ENCODE measurements at regions not wholly inside any gene's neighbourhood (a gene's known extent, or its start where the extent isn't known, plus 50 kb on each side); places are given as distances from the start of the nearest gene placed in this dataset.
"Not testable (repeated sequence)": the region's sequence is repeated elsewhere in the genome, so short reads cannot be mapped to it uniquely, and the experiment has no call there.

DNA sequence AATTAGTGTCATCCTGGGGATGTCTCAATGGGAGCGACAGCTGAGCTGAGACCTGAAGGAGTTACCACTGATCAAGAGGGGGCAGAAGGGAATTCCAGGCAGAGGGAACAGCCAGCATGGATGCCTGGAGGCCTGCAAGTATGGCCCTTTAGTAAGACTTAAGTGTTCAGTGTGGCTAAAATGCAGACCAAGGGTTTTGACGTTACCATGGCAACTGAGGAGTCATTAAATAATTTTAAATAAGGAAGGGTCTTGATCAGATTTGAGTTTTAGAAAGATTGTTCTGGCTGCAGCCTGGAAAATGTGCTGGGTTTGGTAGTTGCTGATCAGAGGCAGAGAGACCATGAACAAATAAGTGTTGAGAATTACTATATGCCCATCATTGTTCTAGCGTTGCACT is 285.5 kb downstream of the USP46 start:
- DNase-seq, result no peak

DNA sequence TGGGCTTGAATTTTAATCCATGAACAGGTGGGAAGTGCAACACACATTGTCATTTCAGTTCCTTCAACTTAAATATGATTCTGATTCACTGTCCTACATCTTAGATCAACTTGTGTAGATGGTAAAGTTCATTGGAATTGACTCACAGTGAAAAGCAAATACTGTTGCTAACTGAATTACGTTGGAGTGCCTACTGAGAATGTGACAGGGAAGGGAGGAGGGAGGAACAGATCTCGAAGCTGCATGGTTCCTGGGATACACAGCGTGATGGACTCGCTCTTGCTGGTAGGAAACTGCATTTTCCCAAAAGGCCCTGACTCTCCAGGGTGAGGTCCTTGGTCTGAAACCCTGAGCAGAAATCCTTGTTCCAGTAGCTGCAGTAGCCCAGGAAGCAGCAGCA is 284.2 kb downstream of the USP46 start:
- DNase-seq, result no peak

DNA sequence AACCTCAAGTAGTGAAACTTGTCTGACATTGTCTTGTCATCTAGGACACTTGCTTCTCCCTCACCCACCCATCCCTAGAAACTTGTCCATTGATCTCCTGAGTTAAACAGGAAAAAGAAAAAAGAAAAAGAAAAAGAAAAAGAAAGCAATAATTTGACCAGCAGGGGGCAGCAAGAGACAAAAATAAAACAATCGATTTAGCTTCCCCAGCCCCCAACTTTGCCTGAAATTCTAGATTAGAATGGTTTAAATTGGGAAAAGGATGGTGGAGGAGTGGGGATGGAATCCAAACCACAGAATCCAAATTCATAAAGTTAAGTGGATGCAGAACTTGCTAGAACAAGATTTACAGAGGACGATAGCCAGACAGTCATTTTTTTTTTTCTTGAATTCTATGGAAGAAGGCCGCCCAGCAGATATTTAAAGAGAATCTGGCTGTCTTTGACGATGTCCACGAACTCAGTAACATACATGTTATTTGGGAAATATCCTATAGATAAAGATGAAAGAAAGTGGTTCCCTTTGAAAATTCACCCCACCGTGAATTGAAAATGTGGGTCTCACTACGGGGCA is 282.9 kb downstream of the USP46 start:
- peak; percentile 74 for DNase-seq

GRCh38 chr4:52377563-52377962 is 281.5 kb downstream of the USP46 start:
- DNase-seq, result no peak

- no peak for DNase-seq
Measured at GRCh38 chr4:52407545-52407944, 251.6 kb downstream of the USP46 start.

- DNase-seq, result no peak
Measured at GRCh38 chr4:52408032-52408431, 251.1 kb downstream of the USP46 start.

DNA sequence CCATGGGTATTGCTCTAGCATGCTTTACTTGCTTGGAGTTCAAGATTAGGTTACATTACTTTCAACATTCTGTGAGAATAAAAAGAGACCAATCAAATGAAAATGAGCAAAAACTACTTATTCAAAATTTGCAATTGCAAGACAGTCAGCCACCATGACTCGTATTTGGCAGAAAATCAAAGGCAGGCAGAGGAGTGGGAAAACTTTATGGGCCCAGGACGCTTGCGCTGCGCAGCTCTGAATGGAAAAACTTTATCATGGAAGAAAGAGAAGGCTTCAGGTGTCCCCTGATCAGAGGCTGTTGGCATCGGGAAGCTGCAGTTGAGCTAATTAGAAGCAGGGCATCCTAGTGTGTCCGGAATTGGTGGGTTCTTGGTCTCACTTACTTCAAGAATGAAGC is 250.6 kb downstream of the USP46 start:
- DNase-seq, result no peak

DNA sequence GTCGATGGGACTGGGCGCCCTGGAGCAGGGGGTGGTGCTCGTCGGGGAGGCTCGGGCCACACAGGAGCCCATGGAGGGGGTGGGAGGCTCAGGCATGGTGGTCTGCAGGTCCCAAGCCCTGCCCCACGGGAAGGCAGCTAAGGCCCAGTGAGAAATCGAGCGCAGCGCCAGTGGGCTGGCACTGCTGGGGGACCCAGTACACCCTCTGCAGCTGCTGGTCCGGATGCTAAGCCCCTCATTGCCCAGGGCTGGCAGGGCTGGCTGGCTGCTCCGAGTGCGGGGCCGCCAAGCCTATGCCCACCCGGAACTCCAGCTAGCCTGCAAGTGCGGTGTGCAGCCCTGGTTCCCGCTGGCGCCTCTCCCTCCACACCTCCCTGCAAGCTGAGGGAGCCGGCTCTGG is 249.3 kb downstream of the USP46 start:
- DNase-seq, result not testable (repeated sequence)

DNA sequence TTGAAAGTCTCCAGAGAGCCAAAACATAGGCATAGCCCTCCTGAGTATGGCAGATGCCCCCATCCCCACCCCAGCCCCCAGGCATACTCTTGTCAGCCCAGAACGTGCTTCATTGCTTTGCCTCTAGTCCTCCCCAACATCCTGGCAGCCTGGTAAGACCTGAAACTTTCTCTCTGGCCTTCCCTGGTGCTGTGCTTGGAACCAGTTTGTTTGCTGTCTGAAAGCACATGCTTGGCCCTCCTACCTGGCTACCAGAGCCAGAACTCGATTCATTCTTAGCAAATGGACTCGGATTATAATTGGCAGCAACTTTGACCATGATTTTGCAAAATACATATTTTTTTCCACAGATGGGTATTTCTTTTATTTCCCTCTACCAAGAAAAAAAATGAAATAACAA is 248.1 kb downstream of the USP46 start:
- no peak for DNase-seq

GRCh38 chr4:52420330-52420729 is 238.8 kb downstream of the USP46 start:
- DNase-seq, result no peak

- peak; percentile 71 for DNase-seq
Measured at GRCh38 chr4:52421811-52422213, 237.3 kb downstream of the USP46 start.

DNA sequence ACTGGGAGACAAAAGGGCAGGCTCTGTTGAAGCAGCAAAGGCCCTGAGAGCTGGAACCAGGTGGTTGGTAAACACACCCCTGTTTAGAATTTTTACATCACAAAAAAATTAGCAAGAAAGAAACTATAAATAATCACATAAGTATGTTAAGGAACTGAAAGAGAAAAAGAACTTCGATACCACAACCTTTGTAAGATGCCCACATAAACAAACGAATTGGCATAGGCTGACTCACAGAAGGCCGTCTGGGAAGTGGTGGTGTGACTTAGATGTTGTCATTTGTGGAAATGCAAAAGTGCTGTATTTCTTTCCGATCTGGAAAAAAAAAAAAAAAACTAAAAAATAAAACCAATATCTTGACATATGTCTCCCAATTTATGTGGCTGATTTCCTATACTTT is 235.1 kb downstream of the USP46 start:
- no peak for DNase-seq

DNA sequence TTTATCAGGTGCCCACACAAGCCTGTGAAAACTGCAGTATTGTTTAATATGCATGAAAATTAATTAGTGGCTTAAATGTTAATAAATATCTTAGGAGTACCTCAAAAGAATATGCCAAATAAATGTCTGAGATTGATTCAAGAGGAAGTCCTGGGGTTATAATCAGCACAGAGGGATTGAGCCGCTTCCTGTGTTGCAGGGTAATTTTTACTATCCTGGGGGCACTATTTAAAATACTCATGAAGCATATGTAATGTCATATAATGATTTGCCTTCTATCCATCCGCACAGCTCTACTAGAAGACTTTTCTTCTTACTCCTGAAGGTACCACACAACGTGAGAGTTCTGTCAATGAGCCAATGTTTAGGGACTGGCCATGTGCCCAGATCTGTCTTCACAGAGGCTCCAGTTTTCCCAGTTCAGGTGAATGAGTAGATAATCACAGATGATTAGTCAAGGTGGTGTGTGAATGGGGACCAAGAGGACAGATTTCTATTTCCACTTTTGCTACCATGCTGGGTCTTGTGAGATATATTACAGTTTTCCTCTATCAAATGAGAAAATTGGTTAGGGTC is 233.3 kb downstream of the USP46 start:
- no peak for DNase-seq

DNA sequence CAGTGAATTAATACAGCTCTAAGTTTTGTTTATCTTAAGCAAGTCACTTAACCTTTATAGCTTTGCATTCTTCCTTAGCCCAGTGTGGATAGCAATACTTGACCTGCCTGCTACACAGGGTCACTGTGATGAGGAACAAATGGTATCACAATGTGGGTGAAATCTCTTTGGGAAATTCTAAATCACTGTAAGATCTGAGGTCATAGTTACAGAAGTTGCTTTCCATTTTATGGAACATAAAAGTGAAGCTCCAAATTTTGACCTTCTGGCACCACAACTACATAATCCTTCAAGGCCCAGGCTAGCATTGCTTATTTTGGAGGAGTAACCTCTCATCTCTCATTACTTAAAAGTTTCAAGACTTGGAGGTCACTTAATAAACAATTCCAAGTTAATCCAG is 227.7 kb downstream of the USP46 start:
- no peak for DNase-seq

DNA sequence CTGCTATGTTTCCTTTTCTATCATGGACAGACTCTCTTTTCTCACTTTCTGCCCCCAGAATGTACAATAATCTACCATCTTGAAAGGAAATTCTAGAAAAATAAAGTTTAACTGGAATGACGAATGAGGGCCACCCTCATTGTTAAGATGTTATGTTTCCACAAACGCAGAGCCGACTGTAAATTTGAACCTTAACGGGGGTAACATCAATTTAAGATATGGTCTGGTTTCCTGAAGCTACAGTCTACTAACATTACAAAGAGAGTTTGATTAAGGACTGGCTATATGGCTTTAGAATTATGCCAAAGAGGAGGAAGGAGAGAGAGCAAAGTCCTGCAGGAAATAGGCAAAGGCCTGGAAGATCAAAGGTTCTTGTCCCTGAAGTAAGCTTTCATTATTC is 227.2 kb downstream of the USP46 start:
- no peak for DNase-seq

- not testable (repeated sequence) for DNase-seq
Measured at GRCh38 chr4:52442524-52442923, 216.6 kb downstream of the USP46 start.

DNA sequence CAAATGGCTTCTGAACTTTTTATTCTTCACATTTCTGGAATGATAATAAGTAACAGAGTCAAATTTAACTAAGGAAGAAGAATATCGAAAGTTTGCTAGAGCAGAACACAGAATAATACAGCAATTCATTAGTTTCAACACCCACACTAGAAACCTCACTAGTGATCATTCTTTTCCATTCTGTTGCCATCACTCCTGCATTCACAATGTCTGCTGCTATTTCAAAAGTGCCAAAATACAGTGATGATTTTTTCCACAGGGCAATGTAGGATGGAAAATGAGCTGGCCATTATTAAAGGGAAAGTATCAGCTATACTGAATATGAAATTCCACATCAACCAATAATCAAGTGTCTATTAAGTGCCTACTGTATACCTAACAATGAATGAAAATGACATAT is 186.7 kb downstream of the USP46 start:
- DNase-seq, result no peak

- no peak for DNase-seq
Measured at GRCh38 chr4:52477191-52477780, 181.8 kb downstream of the USP46 start.

GRCh38 chr4:52483186-52483890 is 175.8 kb downstream of the USP46 start:
- no peak for DNase-seq

DNA sequence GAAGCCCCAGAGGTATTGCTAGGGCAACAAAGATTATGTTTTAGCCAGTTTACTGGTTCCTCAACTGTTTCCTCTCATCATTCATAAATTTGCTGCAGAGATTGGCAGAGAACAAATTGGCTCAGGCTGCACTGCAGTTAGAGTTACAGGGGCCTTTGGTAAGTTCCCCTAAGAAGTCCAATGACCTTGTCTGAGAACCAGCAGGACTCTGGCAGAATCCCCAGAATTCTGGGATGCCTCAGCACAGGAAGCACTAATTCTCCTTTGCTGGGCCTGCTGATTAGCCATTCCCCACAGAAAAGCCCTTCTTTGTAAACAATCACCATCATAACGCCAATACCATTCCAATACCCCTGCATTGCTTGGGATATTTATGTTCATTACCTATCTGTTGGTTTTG is 151.3 kb downstream of the USP46 start:
- no peak for DNase-seq

- no peak for DNase-seq
Measured at GRCh38 chr4:52510939-52511565, 148.0 kb downstream of the USP46 start.

- DNase-seq, result no peak
Measured at GRCh38 chr4:52511825-52512224, 147.3 kb downstream of the USP46 start.

DNA sequence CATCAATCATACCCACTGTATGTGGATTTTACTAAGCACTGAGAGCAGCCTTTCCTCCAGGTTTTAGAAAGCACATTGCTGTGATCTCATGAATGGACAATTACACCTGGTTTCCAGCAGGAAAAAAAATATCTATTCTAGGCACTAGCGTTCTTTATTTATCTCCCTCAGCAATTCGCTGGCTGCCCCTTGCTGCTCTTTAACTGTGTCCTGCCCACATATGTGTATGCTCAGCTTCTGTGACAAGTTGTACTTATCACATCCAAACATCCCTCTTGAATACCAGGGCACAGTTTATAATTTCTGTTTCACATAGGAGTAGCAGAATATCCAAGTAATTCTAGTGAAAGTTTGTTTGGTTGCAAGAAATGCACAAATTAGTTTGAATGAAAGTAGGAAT is 146.8 kb downstream of the USP46 start:
- no peak for DNase-seq

GRCh38 chr4:52522093-52522492 is 137.0 kb downstream of the USP46 start:
- DNase-seq, result not testable (repeated sequence)
